ENCODE measurements at regions not wholly inside any gene's neighbourhood (a gene's known extent, or its start where the extent isn't known, plus 50 kb on each side); places are given as distances from the start of the nearest gene placed in this dataset.

DNA sequence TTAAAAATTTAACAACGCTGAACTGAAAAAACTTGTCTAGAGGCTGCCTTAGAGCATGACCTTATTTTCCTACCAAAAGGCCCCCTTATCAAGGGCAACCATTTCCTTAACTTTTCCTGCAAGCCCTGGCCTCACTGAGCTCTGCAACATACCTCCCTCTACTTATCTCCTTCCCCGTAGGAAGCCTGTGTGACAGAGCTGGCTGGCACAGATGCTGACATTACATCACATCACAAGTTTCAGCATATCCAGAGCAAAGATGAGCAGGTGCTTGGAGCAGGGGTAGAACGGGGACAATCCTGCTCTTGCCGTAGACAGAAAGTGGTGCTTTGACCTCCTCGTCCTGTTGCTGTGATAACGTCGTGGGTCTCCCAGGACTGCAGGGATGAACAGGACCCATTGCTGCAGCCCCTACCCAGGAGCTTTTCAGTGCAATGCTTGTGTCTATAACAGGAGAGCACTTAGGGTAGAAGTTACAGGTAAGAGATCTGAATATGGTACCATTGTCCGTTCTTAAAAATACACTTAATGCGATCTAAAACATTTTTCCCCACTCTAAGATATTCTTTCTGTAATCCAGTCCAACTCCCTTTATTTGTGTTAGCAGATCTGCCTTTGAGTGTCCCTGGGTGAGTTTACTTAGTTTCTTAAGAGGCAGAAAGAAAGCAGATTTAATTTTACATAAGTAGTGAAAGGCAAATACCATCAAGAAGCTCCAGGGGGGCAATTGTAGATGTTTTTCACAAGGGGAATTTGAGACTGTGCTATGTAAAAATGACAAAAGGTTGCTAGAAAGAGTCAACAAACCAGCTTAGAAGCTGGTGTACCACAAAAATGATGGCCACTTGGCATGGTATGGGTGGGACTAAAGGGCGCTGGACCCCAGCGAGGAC, 101.9 kb upstream of the EFNA5 start:
- Histone ChIP-seq H3K9ac (ENCODE audit: low read length) (no peak overlapping the region), H3K4me1 (ENCODE audit: control insufficient read depth, low read depth, low read length) (peaks cover 32% of the 10 kb centered on the region), H3K27me3 (ENCODE audit: control insufficient read depth, insufficient read depth, low read length) (no peaks in the 10 kb centered on the region), H3K4me3 (ENCODE audit: low read length) (peak overlapping the region; percentile 1), H3K36me3 (ENCODE audit: control insufficient read depth, low read depth, low read length) (no peaks in the 10 kb centered on the region), H3K27ac (ENCODE audit: low read length) (no peak overlapping the region), H3K9me3 (ENCODE audit: control insufficient read depth, low read depth, low read length) (no peaks in the 10 kb centered on the region)

DNA sequence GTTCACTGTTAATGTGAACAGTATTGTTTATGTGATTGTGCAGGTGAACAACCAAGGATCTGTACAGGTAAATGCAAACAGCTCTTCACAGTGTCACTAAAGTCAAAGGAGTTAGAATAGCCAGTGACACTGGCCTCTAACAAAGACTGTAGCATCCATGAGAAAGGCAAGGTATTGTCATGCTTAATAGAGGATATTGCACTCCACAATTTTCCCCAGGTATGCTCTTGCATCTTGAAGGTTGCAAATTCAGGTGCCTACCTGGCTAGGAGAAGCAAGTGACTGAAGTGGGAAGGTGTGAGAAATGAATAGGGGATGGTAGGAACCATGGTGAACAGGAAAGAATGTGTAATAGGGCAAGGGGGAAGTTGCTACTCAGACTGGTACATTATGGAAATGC, 101.2 kb upstream of the EFNA5 start:
- Histone ChIP-seq H3K27ac (ENCODE audit: low read length) (no peak overlapping the region), H3K27me3 (ENCODE audit: control insufficient read depth, insufficient read depth, low read length) (no peaks in the 10 kb centered on the region), H3K9ac (ENCODE audit: low read length) (no peak overlapping the region), H3K9me3 (ENCODE audit: control insufficient read depth, low read depth, low read length) (no peaks in the 10 kb centered on the region), H3K4me3 (ENCODE audit: low read length) (no peak overlapping the region), H3K4me1 (ENCODE audit: control insufficient read depth, low read depth, low read length) (peaks cover 28% of the 10 kb centered on the region), H3K36me3 (ENCODE audit: control insufficient read depth, low read depth, low read length) (no peaks in the 10 kb centered on the region)

DNA sequence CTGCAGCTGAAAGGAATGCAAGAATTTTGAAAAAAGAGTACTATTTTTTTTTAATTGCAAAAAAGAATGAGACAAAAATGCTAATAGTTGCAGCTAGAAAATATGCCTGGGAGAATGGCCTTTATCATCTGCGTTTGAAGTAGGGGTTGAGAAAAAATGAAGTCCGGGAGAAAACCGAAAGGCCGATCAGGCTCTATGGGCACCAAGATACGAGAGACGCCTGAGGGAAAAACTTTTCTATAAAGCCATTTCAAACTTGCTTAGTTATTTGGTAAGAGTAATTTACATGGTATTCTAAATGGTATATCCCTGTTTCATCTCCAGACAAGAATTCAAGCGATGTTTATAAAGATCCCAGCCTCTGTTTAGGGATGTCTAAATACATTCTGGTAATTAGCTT, 99.3 kb upstream of the EFNA5 start:
- Histone ChIP-seq H3K4me1 (ENCODE audit: control insufficient read depth, low read depth, low read length) (peaks cover 22% of the 10 kb centered on the region), H3K27ac (ENCODE audit: low read length) (no peak overlapping the region), H3K36me3 (ENCODE audit: control insufficient read depth, low read depth, low read length) (no peaks in the 10 kb centered on the region), H3K4me3 (ENCODE audit: low read length) (no peak overlapping the region), H3K9ac (ENCODE audit: low read length) (no peak overlapping the region), H3K9me3 (ENCODE audit: control insufficient read depth, low read depth, low read length) (no peaks in the 10 kb centered on the region), H3K27me3 (ENCODE audit: control insufficient read depth, insufficient read depth, low read length) (no peaks in the 10 kb centered on the region)

DNA sequence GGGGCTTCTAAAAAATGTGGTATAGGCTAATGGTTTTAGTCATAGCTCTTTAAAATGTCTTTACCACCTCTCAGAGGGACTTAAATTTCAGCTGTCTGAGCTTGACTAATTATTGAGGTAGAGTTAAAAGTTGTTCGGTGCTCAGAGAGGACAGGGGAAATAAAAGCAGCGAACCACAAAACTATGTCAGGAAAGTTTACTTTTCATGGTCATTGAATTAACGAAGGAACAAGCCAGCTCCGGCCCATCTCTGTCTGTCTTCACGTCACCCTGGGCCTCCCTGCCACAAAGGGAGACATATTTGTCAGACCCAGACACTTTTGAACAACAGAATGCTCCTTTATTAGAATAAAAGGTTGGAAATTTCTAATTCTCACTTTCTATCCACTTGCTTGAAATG, 98.8 kb upstream of the EFNA5 start:
- Histone ChIP-seq H3K9me3 (ENCODE audit: control insufficient read depth, low read depth, low read length) (no peaks in the 10 kb centered on the region), H3K36me3 (ENCODE audit: control insufficient read depth, low read depth, low read length) (no peaks in the 10 kb centered on the region), H3K9ac (ENCODE audit: low read length) (no peak overlapping the region), H3K27me3 (ENCODE audit: control insufficient read depth, insufficient read depth, low read length) (no peaks in the 10 kb centered on the region), H3K27ac (ENCODE audit: low read length) (no peak overlapping the region), H3K4me3 (ENCODE audit: low read length) (no peak overlapping the region), H3K4me1 (ENCODE audit: control insufficient read depth, low read depth, low read length) (peaks cover 22% of the 10 kb centered on the region)

DNA sequence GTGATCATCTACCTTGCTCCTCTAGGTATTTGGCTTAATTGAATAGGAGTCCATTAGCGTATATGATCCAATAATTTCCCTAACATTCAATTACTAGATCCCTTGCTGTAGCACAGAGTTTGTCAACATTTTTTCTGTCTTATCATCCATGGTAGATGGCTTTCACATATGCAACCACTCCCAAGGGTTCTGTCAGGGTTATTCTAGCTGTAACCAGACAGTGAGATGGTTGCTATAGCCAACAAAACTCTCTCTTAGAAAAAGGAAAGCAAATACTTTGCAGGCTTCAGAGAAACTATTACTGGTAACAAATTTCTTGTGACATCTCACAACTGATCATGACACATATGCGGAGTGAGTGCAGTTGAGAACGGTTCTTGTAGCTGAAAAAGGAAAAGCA, 96.2 kb upstream of the EFNA5 start:
- Histone ChIP-seq H3K4me1 (ENCODE audit: control insufficient read depth, low read depth, low read length) (peaks cover 5% of the 10 kb centered on the region), H3K27me3 (ENCODE audit: control insufficient read depth, insufficient read depth, low read length) (no peaks in the 10 kb centered on the region), H3K27ac (ENCODE audit: low read length) (no peak overlapping the region), H3K9me3 (ENCODE audit: control insufficient read depth, low read depth, low read length) (no peaks in the 10 kb centered on the region), H3K36me3 (ENCODE audit: control insufficient read depth, low read depth, low read length) (no peaks in the 10 kb centered on the region), H3K4me3 (ENCODE audit: low read length) (no peak overlapping the region), H3K9ac (ENCODE audit: low read length) (no peak overlapping the region)

DNA sequence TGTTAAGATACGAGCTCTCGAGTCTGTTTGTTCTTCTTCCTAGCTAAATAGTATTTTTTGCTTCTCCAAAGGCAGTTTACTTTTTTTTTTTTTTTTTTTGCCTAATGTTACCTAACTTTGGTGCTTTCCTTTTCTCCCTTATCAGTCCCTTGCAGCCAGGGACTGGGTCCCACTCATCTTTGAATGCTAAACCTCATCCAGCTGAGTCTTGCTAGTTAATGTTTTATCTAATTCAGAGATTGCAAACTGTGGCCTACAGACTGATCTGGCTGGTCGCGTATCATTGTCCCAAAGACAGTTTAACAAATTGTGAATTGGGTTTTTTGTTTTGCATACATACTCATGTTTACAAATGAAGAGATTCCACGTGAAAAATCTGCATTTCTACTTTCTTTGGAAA, 95.7 kb upstream of the EFNA5 start:
- Histone ChIP-seq H3K27me3 (ENCODE audit: control insufficient read depth, insufficient read depth, low read length) (no peaks in the 10 kb centered on the region), H3K4me1 (ENCODE audit: control insufficient read depth, low read depth, low read length) (no peaks in the 10 kb centered on the region), H3K27ac (ENCODE audit: low read length) (no peak overlapping the region), H3K9ac (ENCODE audit: low read length) (no peak overlapping the region), H3K4me3 (ENCODE audit: low read length) (no peak overlapping the region), H3K9me3 (ENCODE audit: control insufficient read depth, low read depth, low read length) (no peaks in the 10 kb centered on the region), H3K36me3 (ENCODE audit: control insufficient read depth, low read depth, low read length) (no peaks in the 10 kb centered on the region)

DNA sequence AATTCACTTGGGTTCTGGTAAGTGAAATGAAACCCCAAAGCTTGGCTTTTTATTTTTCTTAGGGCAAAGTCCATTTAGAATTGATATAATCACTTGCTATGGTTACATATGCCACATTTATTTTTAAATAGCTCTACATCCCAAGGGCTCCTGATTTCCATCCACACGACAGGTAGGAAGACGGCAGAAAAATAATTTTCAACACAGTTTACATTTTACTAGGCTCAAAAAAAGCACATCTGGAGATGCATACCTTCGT, 95.0 kb upstream of the EFNA5 start:
- Histone ChIP-seq H3K4me3 (ENCODE audit: low read length) (no peak overlapping the region), H3K27me3 (ENCODE audit: control insufficient read depth, insufficient read depth, low read length) (no peaks in the 10 kb centered on the region), H3K27ac (ENCODE audit: low read length) (no peak overlapping the region), H3K9me3 (ENCODE audit: control insufficient read depth, low read depth, low read length) (no peaks in the 10 kb centered on the region), H3K36me3 (ENCODE audit: control insufficient read depth, low read depth, low read length) (no peaks in the 10 kb centered on the region), H3K9ac (ENCODE audit: low read length) (no peak overlapping the region), H3K4me1 (ENCODE audit: control insufficient read depth, low read depth, low read length) (no peaks in the 10 kb centered on the region)

DNA sequence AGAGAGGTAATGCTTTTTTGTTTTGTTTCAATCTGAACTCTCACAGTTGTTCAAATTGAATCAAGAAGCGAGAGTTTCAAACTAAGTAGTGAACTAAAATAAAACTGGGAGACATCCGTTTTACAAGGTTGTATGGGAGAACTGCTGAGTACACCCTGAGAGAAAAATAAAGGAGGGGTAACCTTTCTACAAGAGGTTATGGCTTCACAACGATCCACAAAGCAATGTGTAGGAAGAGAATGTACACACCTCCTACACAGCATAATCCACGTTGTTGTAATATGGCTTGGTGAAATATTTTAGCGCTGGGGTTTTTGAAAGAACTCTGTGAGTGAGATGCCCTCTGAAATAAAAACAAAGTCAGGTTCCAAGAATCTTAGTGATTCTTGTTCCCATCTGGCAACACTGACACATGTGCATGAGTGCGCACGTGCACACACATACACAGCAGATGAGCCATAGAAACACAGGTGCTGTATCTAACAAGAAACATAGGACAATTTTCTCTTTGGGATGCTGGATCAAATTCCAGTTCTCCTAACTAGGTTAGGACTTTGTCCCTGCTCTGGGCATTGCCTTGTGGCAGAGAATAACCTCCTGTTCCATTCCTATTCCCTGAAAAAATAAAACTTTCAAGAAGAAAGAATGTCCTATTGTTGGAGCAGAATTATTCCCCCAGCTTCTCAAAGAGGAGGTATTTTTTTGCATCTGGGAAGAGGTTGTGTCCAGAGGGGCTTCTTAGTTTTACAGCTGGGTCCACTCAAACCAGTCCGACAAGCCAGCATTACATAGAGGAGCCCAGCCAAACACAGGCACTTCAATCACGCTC, 94.5 kb upstream of the EFNA5 start:
- no peak overlapping the region for H3K9ac ChIP-seq (ENCODE audit: low read length)
- no peak overlapping the region for H3K27ac ChIP-seq (ENCODE audit: low read length)
- no peaks in the 10 kb centered on the region for H3K4me1 ChIP-seq (ENCODE audit: control insufficient read depth, low read depth, low read length)
- H3K4me3 ChIP-seq (ENCODE audit: low read length) = no peak overlapping the region
- H3K27me3 ChIP-seq (ENCODE audit: control insufficient read depth, insufficient read depth, low read length) = no peaks in the 10 kb centered on the region
- H3K36me3 ChIP-seq (ENCODE audit: control insufficient read depth, low read depth, low read length) = no peaks in the 10 kb centered on the region
- no peaks in the 10 kb centered on the region for H3K9me3 ChIP-seq (ENCODE audit: control insufficient read depth, low read depth, low read length)

DNA sequence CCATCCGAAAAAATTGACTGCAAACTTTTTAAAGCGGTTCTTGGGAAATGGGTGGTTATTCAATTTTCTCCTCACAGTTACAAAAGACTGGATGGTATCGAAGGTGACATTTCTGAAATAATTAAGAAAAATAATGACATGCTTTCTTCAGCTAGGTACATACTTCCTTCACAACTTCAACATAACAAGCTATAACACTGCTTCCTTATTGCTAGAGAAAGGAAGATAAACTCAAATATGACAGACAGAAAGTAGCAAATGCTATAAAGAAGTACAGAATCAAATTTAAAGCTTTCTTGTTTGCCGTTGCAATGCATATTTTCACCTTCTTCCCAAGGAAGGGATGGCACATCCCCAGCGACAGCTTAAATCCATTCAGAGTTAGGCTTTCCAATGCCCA, 93.5 kb upstream of the EFNA5 start:
- H3K36me3 ChIP-seq (ENCODE audit: control insufficient read depth, low read depth, low read length) = no peaks in the 10 kb centered on the region
- H3K27ac ChIP-seq (ENCODE audit: low read length) = no peak overlapping the region
- no peaks in the 10 kb centered on the region for H3K4me1 ChIP-seq (ENCODE audit: control insufficient read depth, low read depth, low read length)
- no peak overlapping the region for H3K4me3 ChIP-seq (ENCODE audit: low read length)
- no peak overlapping the region for H3K9ac ChIP-seq (ENCODE audit: low read length)
- H3K9me3 ChIP-seq (ENCODE audit: control insufficient read depth, low read depth, low read length) = no peaks in the 10 kb centered on the region
- H3K27me3 ChIP-seq (ENCODE audit: control insufficient read depth, insufficient read depth, low read length) = no peaks in the 10 kb centered on the region

DNA sequence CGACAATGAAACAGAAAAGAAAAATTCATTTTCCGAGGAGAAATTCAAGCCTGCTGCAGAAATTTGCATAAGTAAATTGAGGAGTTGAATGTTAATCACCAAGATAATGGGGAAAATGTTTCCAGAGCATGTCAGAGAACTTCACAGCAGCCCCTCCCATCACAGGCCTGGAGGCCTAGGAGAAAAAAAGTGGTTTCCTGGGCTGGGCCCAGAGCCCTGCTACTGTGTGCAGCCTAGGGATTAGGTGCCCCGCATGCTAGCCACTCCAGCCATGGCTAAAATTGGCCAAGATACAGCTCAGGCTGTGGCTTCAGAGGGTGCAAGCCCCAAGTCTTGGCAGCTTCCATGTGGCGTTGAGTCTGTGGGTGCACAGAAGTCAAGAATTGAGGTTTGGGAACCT, 82.7 kb upstream of the EFNA5 start:
- Histone ChIP-seq H3K4me3 (ENCODE audit: low read length) (no peak overlapping the region), H3K9me3 (ENCODE audit: control insufficient read depth, low read depth, low read length) (no peaks in the 10 kb centered on the region), H3K9ac (ENCODE audit: low read length) (no peak overlapping the region), H3K27ac (ENCODE audit: low read length) (no peak overlapping the region), H3K27me3 (ENCODE audit: control insufficient read depth, insufficient read depth, low read length) (no peaks in the 10 kb centered on the region), H3K36me3 (ENCODE audit: control insufficient read depth, low read depth, low read length) (no peaks in the 10 kb centered on the region), H3K4me1 (ENCODE audit: control insufficient read depth, low read depth, low read length) (no peaks in the 10 kb centered on the region)

DNA sequence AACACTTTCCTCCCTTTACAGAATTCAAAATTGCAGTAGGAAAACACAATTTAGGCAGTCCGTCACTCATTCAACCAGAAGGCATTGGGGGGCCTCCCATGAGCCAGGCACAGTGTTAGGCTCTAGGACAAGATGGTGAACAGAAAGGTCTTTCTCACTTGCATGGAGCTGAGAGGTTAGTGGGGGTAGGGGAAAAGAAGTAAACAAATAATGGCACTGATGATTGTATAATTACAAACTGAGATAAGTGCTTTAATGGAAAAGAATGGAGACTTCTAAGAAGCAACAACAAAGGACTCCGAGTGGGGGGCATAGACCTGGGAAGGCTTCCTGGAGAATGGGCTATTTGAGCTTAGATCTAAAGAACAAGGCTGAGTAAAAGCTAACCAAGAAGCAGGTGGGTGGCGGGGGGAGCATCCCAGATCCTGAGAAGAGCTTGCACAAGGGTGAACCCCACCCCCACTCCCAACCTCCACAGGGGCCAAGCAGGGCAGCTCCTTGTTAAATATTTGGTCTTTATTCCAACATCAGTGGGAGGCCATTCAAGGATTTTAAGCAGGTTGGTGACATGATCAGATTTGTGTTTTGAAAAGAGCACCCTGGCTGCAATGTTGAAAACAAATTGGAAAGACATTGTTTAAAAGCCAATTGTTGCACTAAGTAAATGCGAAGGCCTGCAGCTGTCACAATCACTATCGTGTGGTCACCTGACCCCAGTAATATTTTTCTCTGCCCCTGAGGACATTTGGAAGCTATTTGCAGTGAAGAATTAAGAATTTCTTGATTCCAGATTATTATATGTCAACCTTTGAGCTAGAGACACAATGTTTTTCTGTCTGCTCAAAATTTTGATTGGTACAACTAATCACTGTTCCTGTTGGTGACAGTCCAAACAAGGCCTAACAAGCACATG, 73.9 kb upstream of the EFNA5 start:
- Histone ChIP-seq H3K4me3 (ENCODE audit: low read length) (no peak overlapping the region), H3K27ac (ENCODE audit: low read length) (peak overlapping the region; percentile 47), H3K36me3 (ENCODE audit: control insufficient read depth, low read depth, low read length) (no peaks in the 10 kb centered on the region), H3K9ac (ENCODE audit: low read length) (no peak overlapping the region), H3K4me1 (ENCODE audit: control insufficient read depth, low read depth, low read length) (peaks cover 17% of the 10 kb centered on the region), H3K27me3 (ENCODE audit: control insufficient read depth, insufficient read depth, low read length) (no peaks in the 10 kb centered on the region), H3K9me3 (ENCODE audit: control insufficient read depth, low read depth, low read length) (no peaks in the 10 kb centered on the region)

Data from iPS-18a (cell line).